H1 (cell line): ENCODE measurements at regions not wholly inside any gene's neighbourhood (a gene's known extent, or its start where the extent isn't known, plus 50 kb on each side); places are given as distances from the start of the nearest gene placed in this dataset.

Experiments
- CEBPB ChIP-seq: IDR thresholded peaks from 2 replicates; pipeline ENCODE4 v1.6.1; 2012; ENCODE audit warnings: low read depth, low read length
- CHD2 ChIP-seq: IDR thresholded peaks from 2 replicates; pipeline ENCODE4 v1.6.1; 2012; ENCODE audit warnings: low read length, improper control_type of control experiment
- CTCF ChIP-seq, 3 experiments: IDR thresholded peaks; 1 replicate in 2 of 3; 2 replicates in 1 of 3; pipeline versions ENCODE4 v1.5.1 to v1.6.1; 2011; ENCODE audit warnings: low read length in 3 of 3, mild to moderate bottlenecking in 3 of 3, inconsistent platforms in 2 of 3, low read depth in 1 of 3, moderate library complexity in 1 of 3; ENCODE audit not compliant: insufficient read depth in 1 of 3; ENCODE audit errors: control extremely low read depth in 1 of 3
- EGR1 ChIP-seq: IDR thresholded peaks from 2 replicates; pipeline ENCODE4 v1.6.1; 2011; ENCODE audit warnings: low read depth, low read length, borderline replicate concordance
- GABPA ChIP-seq: IDR thresholded peaks from 2 replicates; pipeline ENCODE4 v1.6.1; 2011; ENCODE audit warnings: mild to moderate bottlenecking, low read length, moderate library complexity, borderline replicate concordance; ENCODE audit not compliant: insufficient read depth
- JUN ChIP-seq: IDR thresholded peaks from 2 replicates; pipeline ENCODE4 v1.6.1; 2011; ENCODE audit warnings: low read depth, mild to moderate bottlenecking, improper control_type of control experiment, low read length
- JUND ChIP-seq: IDR thresholded peaks from 2 replicates; pipeline ENCODE4 v1.6.1; 2011; ENCODE audit warnings: mild to moderate bottlenecking, improper control_type of control experiment, low read length
- POLR2A ChIP-seq, 2 experiments: IDR thresholded peaks; 1 replicate in 1 of 2; 2 replicates in 1 of 2; pipeline ENCODE4 v1.6.1; 2011; ENCODE audit warnings: low read depth in 2 of 2, low read length in 2 of 2, mild to moderate bottlenecking in 2 of 2; ENCODE audit errors: control extremely low read depth in 1 of 2
- POLR2AphosphoS5 ChIP-seq: IDR thresholded peaks from 2 replicates; pipeline ENCODE4 v1.6.1; 2011; ENCODE audit warnings: low read depth, low read length
- TCF12 ChIP-seq: IDR thresholded peaks from 2 replicates; pipeline ENCODE4 v1.6.1; 2011; ENCODE audit warnings: low read depth, mild to moderate bottlenecking, low read length

- TF ChIP-seq JUN, result no peak
- no peak for TF ChIP-seq POLR2A (IDR thresholded peaks at IDR 0.05; ENCODE audit: control extremely low read depth in 1 of 2, low read depth in 2 of 2, low read length in 2 of 2)
- no peak for TF ChIP-seq TCF12
- TF ChIP-seq CTCF (IDR thresholded peaks at IDR 0.05; ENCODE audit: control extremely low read depth in 1 of 3, insufficient read depth in 1 of 3, low read depth in 1 of 3, low read length in 3 of 3), result no peak
- no peak for TF ChIP-seq CEBPB
- no peak for TF ChIP-seq GABPA
- TF ChIP-seq CHD2, result no peak
- no peak for TF ChIP-seq EGR1
- no peak for TF ChIP-seq JUND
- no peak for TF ChIP-seq POLR2AphosphoS5
Observed at GRCh38 chr2:126187668-126188067, 468.3 kb upstream of the GYPC start.
